HG03565 (cell line): ENCODE measurements at regions not wholly inside any gene's neighbourhood (a gene's known extent, or its start where the extent isn't known, plus 50 kb on each side); places are given as distances from the start of the nearest gene placed in this dataset.

Experiments
- ATAC-seq: cut with Tn5 transposase; IDR thresholded peaks from one replicate; pipeline ENCODE4 v1.9.1; 2021; ENCODE audit warnings: mild to moderate bottlenecking, moderate library complexity; ENCODE audit not compliant: unreplicated experiment

- no peak for ATAC-seq
Observed at GRCh38 chrX:40325161-40325560, 227.4 kb upstream of the BCOR start.

DNA sequence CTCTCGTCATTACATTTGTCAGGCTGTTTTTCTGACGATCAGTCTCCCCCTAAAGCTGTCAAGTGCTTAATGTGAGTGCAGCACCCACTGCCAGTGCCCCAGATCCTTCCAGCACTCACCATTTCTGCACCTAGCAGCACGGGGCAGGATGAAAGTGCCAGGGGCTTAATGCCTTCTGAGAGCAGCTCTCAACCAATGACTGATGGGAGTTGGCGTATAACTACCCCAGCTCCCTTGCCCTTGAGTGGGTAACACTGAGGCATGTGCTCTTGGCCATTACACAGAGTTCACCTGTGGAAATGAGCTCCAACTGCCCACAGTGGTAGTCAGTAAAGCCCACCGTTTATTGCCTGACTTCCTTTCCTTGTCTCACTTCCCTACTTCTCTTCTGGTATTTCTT, 226.2 kb upstream of the BCOR start:
- ATAC-seq, result no peak

DNA sequence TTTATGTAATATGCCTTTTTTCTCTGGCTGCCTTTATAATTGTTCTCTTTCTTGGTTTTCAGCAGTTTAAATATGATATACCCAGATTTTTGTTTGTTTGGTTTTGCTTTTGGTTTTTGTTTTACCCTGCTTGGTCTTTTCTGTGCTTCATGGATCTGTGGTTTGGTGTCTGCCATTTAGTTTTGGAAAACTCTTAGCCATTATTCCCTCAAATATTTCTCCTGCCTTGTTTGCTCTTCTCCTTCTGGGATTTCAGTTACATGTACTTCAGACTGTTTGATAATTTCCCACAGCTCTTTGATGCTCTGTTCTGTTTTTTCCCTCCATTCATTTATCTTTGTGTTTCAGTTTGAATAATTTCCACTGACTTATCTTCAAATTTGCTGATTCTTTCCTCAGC, 223.1 kb upstream of the BCOR start:
- no peak for ATAC-seq

DNA sequence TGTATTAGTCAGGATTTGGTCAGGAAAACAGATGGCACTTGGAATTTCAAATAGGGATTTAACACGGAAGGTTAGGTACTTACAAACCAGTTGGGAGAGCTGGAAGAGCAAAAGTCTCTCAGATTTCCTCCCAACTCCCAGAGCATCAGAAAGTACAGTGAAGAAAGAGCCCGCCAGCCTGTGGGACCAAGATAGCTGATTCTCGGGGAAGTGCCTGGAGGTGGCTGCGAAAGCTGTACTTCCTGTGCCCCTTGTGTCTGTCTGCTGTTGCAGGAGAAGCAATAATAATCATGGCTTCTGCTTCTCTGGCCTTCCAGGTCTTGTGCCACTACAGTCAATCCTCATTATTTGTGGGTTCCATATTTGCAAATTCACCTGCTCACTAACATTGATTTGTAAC, 221.0 kb upstream of the BCOR start:
- no peak for ATAC-seq

GRCh38 chrX:40318076-40318475, 220.3 kb upstream of the BCOR start:
- ATAC-seq, result no peak

GRCh38 chrX:40316502-40316901, 218.7 kb upstream of the BCOR start:
- ATAC-seq, result no peak

DNA sequence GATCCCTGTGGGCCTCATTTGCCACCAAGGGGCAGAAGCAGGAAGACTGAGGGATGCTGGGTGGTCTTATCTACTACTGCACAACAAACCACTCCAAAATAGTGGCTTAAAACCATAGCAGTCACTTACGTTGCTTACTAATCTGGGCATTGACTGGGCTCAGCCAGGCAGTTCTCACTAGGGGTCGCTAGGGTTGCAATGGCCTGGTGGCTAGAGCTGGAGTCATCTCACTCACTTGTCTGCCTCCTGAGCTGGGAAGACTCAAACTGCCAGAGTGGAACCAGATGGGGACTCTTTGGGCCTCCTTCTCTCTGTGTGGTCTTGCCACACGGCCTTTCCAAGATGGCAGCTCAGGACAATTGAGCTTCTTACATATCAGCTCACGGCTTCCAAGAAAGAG, 216.3 kb upstream of the BCOR start:
- no peak for ATAC-seq

- ATAC-seq, result no peak
Observed at GRCh38 chrX:40313269-40313668, 215.5 kb upstream of the BCOR start.

GRCh38 chrX:40310447-40310846, 212.7 kb upstream of the BCOR start:
- ATAC-seq, result no peak

GRCh38 chrX:40310016-40310415, 212.3 kb upstream of the BCOR start:
- no peak for ATAC-seq

DNA sequence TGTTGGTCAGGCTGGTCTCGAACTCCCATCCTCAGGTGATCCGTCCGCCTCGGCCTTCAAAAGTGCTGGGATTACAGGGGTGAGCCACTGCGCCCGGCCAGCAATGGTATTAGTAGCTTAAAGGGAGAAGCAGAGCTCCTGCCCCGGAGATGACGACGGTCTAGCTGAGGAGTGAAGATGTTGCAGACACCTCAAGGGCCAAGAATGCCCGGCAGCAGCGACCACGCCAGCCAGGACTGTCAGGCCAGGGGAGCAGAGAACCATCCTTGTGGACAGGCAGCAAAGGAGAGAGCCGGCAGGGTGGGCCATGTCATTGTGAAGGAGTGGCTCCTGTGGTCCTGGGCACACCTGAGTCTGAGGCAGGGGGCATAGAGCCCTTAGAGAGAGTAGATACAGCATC, 210.1 kb upstream of the BCOR start:
- ATAC-seq, result no peak

- ATAC-seq, result no peak
Observed at GRCh38 chrX:40304115-40304514, 206.4 kb upstream of the BCOR start.

- ATAC-seq, result no peak
Observed at GRCh38 chrX:40303256-40304077, 205.7 kb upstream of the BCOR start.

GRCh38 chrX:40300286-40300890, 202.6 kb upstream of the BCOR start:
- no peak for ATAC-seq

DNA sequence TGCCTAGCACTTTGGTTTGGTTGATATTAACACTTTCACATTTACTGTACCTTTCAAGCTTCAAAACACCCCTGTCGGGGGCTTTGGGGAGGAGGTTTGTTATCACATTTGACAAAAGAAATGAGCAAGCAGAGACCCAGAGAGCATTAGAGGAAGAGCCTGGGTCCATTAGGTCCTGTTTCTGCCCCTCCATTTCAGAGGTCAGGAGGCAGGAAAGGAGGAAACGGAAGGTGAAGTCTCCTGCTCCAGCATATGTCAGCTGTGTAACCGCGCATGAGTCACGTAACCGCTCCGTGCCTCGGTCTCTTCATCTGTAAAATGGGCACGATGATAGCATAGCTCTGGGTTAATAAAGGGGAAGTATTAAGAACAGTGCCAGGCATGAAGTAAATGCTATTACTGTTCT, 201.9 kb upstream of the BCOR start:
- ATAC-seq, result no peak

DNA sequence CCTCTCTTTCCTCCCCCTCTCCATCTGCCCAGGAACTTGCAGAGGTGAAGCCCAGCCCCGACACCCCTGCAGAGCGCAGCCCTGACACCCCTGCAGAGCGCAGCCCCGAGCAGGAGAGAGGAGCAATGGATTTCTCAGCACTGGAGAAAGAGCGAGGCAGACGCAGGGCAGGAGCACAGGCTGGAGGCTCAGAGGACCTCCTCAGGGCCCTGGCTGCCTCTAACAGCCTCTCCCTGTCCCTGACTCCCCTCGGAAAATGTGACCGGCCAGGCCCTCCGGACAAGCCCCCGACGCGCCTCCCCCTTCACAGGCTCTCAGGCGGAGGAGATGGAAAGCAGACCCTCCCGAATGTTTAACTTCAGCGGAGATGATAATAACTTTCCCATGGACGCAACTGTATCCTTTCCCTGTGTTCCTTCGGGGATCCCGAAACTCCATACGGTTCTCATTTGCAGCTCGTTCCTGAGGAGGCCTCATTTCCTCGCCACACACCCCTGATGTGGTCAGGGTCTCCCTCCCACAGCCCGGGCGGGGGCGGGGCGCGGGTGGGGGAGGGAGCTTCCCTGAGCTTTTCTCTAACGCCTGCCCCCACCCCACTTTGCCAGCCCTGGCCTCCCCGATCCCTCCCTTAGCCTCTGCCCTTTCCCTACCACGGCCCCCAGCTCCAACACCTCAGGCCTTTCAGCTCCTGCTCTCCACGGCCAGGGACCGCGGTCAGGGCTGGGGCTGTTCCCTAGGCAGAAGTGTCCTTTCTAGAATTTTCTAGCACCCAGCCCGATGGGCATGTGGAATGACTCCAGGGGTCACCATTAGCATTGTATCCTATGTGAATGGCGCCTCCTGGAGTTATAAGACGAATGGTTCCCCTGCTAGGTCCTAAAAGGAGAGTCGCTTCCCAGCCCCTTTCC, 201.1 kb upstream of the BCOR start:
- ATAC-seq, result no peak

DNA sequence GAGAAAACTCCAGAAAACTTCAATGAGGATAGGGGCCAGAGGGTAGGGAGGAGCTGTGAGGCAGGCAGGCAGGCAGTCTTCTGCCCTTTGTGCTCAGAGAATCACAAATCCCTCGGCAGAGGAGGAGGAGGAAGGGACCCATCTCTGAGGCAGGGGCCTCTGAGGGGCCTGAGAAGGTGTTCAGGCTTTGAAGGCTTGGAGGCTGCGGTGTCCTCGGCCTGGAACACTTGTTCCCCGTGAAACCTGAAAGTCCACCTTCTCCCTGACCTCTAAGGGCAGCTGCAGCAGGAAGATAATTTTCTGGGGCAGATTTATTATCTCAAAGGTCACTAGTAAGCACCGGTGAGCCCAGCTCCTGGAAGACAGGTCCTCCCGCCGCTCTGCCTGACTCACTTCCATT, 200.3 kb upstream of the BCOR start:
- no peak for ATAC-seq

GRCh38 chrX:40291553-40291952, 193.8 kb upstream of the BCOR start:
- ATAC-seq, result no peak

GRCh38 chrX:40290517-40290916, 192.8 kb upstream of the BCOR start:
- ATAC-seq, result no peak

DNA sequence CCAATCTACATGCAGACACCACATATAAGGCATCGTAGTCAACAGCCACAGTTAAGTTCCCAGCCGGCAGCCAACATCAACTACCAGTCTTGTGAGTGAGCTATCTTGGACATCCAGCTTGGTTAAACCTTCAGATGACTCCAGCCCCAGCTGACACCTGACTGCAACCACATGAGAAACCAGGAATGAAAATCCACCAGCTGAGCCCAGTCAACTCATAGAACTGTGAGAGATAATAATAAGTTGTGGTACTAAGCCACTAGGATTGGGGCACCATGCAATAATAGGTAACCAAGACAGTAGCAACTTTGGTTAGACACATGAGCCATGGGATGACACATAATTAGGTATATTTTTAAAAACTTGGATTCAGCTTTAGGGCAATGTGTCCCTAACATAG, 188.1 kb upstream of the BCOR start:
- ATAC-seq, result no peak

- ATAC-seq, result no peak
Observed at GRCh38 chrX:40284852-40285251, 187.1 kb upstream of the BCOR start.

- ATAC-seq, result no peak
Observed at GRCh38 chrX:40283981-40284380, 186.2 kb upstream of the BCOR start.
